ENCODE measurements at regions not wholly inside any gene's neighbourhood (a gene's known extent, or its start where the extent isn't known, plus 50 kb on each side); places are given as distances from the start of the nearest gene placed in this dataset.

GRCh38 chr2:194720462-194720861 is 936.6 kb upstream of the SLC39A10 start:
- no peak for TF ChIP-seq CTCF (conservative IDR thresholded peaks at IDR 0.05; ENCODE audit: low read depth, low read length)
- no peak for TF ChIP-seq EZH2 (IDR thresholded peaks at IDR 0.05; ENCODE audit: borderline replicate concordance, low read depth, low read length, poor library complexity, severe bottlenecking)
